Lung (tissue), 11 donors: ENCODE measurements at regions not wholly inside any gene's neighbourhood (a gene's known extent, or its start where the extent isn't known, plus 50 kb on each side); places are given as distances from the start of the nearest gene placed in this dataset.

Source experiments
- ATAC-seq: fragments of 200-7000 bp; cut with Tn5 transposase; one replicate; pipeline ENCODE4 v1.9.1; 2020; ENCODE audit warnings: moderate number of reproducible peaks; ENCODE audit not compliant: insufficient read depth, low FRiP score
- DNase-seq, 3 donors: peaks; one replicate each; pipeline ENCODE4 v3.0.0-alpha.2; 2013 to 2017
- H3K27ac ChIP-seq, 2 donors: one replicate each; pipeline ENCODE4 v1.5.1; 2013; ENCODE audit warnings: mild to moderate bottlenecking in 2 of 2, moderate library complexity in 2 of 2, control low read depth in 1 of 2, inconsistent platforms in 1 of 2, low read depth in 1 of 2, low read length in 1 of 2
- H3K27me3 ChIP-seq, 3 donors: one replicate each; pipeline ENCODE4 v1.5.1; 2013; ENCODE audit warnings: low read length in 2 of 3; ENCODE audit not compliant: control insufficient read depth in 3 of 3, insufficient read depth in 3 of 3
- H3K36me3 ChIP-seq, 4 donors: one replicate each; pipeline ENCODE4 v1.5.1; 2013; ENCODE audit warnings: low read length in 4 of 4, mild to moderate bottlenecking in 1 of 4, moderate library complexity in 1 of 4; ENCODE audit not compliant: control insufficient read depth in 4 of 4, insufficient read depth in 4 of 4
- H3K4me1 ChIP-seq, 5 donors: one replicate each; pipeline ENCODE4 v1.5.1; 2013; ENCODE audit warnings: low read length in 5 of 5, mild to moderate bottlenecking in 2 of 5, moderate library complexity in 1 of 5; ENCODE audit not compliant: control insufficient read depth in 5 of 5, insufficient read depth in 5 of 5
- H3K4me3 ChIP-seq: one replicate; pipeline ENCODE4 v1.5.1; 2013; ENCODE audit warnings: mild to moderate bottlenecking, control low read depth, moderate library complexity
- H3K9ac ChIP-seq, 2 donors: one replicate each; pipeline ENCODE4 v1.5.1; 2013; ENCODE audit warnings: low read length in 2 of 2, control low read depth in 1 of 2; ENCODE audit not compliant: insufficient read depth in 1 of 2
- H3K9me3 ChIP-seq, 4 donors: one replicate each; pipeline ENCODE4 v1.5.1; 2013; ENCODE audit warnings: low read length in 3 of 4, mild to moderate bottlenecking in 1 of 4, moderate library complexity in 1 of 4; ENCODE audit not compliant: control insufficient read depth in 4 of 4, insufficient read depth in 3 of 4
- whole genome bisulfite sequencing, 2 donors: extraction: QIAGEN DNeasy Blood & Tissue Kit; methylation state at CpG; one replicate each; pipeline ENCODE4 v1.1.7; 2013; 5-methylcytosine and 5-hydroxymethylcytosine counted together
- TF ChIP-seq, protein P1 (sequence below): IDR thresholded peaks from 2 replicates; pipeline ENCODE4 v1.5.1; 2012; ENCODE audit warnings: mild to moderate bottlenecking; ENCODE audit errors: control extremely low read depth, extremely low read depth
- donor health status: control.
- donor health status: control.
- donor health status: Bipolar disorder and iron deficiency.
- donor health status: healthy.
- donor health status: DM: yes; HTN: yes; CAD: no.

DNA sequence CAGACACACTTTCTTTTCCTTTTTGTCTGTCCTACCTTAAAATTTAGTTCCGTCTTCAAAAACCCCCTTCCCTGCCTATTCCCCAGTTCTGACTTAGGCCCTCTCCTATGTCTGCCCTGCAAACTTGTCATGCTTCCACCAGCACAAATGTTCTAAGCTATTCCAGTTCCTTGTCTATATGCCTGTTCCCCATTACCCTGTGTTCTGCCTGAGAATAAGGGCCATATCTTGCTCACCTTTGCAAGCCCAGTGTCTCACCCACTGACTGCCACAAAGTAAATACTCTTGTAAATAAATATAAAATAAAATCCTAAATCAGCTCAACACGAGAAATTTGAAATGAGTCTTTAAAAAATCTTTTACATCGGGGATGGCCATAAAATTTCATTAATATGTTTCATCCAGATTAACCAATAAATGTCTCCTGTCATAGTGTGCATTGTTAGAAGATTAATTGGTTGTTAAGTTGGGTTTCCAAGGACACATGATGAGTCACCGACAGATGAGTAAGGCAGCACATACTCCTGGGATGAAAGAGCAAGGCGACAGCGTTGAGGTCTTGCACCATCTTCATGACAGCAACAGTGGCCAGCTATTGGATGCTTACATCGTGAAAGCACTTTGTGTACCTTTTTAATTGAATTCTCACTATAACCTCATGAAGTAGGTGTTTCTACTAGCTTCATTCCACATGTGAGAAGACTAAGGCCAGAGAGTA is 92.6 kb upstream of the NGF start:
- H3K4me3 ChIP-seq: no peak overlapping the region
- peaks cover 0 to 6% (median 2%) of the 10 kb centered on the region in 5 donors for H3K4me1 ChIP-seq
- no peak for ATAC-seq
- DNase-seq: no peak
- WGBS, 2 donors: 84 to 91% methylated on average over 7 of the region's 7 CpGs
- no peaks in the 10 kb centered on the region for H3K36me3 ChIP-seq
- H3K27ac ChIP-seq: no peak overlapping the region
- TF ChIP-seq, protein P1, sequence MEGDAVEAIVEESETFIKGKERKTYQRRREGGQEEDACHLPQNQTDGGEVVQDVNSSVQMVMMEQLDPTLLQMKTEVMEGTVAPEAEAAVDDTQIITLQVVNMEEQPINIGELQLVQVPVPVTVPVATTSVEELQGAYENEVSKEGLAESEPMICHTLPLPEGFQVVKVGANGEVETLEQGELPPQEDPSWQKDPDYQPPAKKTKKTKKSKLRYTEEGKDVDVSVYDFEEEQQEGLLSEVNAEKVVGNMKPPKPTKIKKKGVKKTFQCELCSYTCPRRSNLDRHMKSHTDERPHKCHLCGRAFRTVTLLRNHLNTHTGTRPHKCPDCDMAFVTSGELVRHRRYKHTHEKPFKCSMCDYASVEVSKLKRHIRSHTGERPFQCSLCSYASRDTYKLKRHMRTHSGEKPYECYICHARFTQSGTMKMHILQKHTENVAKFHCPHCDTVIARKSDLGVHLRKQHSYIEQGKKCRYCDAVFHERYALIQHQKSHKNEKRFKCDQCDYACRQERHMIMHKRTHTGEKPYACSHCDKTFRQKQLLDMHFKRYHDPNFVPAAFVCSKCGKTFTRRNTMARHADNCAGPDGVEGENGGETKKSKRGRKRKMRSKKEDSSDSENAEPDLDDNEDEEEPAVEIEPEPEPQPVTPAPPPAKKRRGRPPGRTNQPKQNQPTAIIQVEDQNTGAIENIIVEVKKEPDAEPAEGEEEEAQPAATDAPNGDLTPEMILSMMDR: no peak
- H3K9ac ChIP-seq: no peak overlapping the region
- H3K27me3 ChIP-seq: peaks cover 0 to 6% (median 0%) of the 10 kb centered on the region in 3 donors
- peaks cover 0 to 3% (median 0%) of the 10 kb centered on the region in 4 donors for H3K9me3 ChIP-seq

DNA sequence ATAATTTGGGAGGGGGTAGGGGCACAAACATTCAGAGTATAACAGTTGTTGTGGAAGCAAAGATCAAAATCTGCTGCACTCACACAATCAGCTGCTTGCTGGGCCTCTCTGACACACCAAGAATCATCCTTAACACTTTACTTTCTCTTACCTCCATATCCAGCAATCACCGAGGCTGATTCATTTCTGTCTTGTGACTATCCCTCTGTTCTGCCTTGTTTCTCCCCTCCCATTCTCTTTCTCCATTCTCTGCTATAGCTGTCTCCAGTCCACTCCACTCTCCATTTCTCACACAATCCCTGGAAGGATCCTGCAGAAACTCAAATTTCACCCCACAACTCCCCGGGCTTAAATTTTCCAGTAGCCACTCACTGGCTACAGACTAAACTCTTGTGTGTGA is 91.8 kb upstream of the NGF start:
- 82 to 94% methylated on average over 2 of the region's 2 CpGs for WGBS, 2 donors
- H3K4me1 ChIP-seq: peaks cover 0 to 6% (median 2%) of the 10 kb centered on the region in 5 donors
- TF ChIP-seq, protein P1: no peak
- H3K27me3 ChIP-seq: peaks cover 0 to 6% (median 0%) of the 10 kb centered on the region in 3 donors
- no peak overlapping the region for H3K9ac ChIP-seq
- H3K4me3 ChIP-seq: no peak overlapping the region
- no peaks in the 10 kb centered on the region for H3K36me3 ChIP-seq
- H3K27ac ChIP-seq: no peak overlapping the region
- H3K9me3 ChIP-seq: peaks cover 0 to 3% (median 0%) of the 10 kb centered on the region in 4 donors
- no peak for ATAC-seq
- no peak for DNase-seq

DNA sequence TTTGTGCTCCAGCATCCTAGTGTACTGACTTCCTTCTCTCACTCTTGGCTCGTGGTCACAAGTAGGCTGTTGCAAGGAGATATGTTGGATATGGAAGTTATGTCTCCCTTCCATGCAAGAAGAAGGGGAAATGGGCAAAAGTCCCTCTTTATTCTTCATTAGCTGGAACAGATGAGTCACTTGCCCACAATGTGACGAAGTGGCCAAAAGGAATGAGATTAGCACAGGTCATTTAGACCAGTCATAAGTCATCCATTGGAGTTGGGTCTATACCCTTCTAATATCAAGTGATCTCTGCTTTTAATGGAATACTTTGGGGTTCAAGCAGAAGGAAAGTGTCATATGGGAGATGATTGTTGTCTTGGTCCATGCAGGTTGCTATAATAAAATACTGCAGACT is 91.2 kb upstream of the NGF start:
- no peaks in the 10 kb centered on the region for H3K36me3 ChIP-seq
- WGBS, 2 donors: 67 to 74% methylated on average over 2 of the region's 2 CpGs
- peaks cover 0 to 6% (median 2%) of the 10 kb centered on the region in 5 donors for H3K4me1 ChIP-seq

More for the DNA sequence above, 91.2 kb upstream of the NGF start:
- Histone ChIP-seq H3K9me3 (peaks cover 0 to 3% (median 0%) of the 10 kb centered on the region in 4 donors), H3K27me3 (peaks cover 0 to 6% (median 0%) of the 10 kb centered on the region in 3 donors), H3K27ac (no peak overlapping the region), H3K4me3 (no peak overlapping the region), H3K9ac (no peak overlapping the region)
- ATAC-seq: no peak
- TF ChIP-seq, protein P1: no peak
- DNase-seq: no peak
